GM04504 (cell line): ENCODE measurements at regions not wholly inside any gene's neighbourhood (a gene's known extent, or its start where the extent isn't known, plus 50 kb on each side); places are given as distances from the start of the nearest gene placed in this dataset.
"Not testable (repeated sequence)": the region's sequence is repeated elsewhere in the genome, so short reads cannot be mapped to it uniquely, and the experiment has no call there.

Source experiments
- DNase-seq: peaks from one replicate; pipeline ENCODE4 v3.0.0-alpha.2; 2012; ENCODE audit warnings: low read depth

- DNase-seq = no peak
Observed at GRCh38 chr18:47728921-47729320, 201.5 kb downstream of the SMAD2 start.

GRCh38 chr18:47727409-47727808 is 203.1 kb downstream of the SMAD2 start:
- no peak for DNase-seq

GRCh38 chr18:47726550-47726949 is 203.9 kb downstream of the SMAD2 start:
- DNase-seq = no peak

GRCh38 chr18:47725656-47726055 is 204.8 kb downstream of the SMAD2 start:
- DNase-seq = no peak

GRCh38 chr18:47724186-47724975 is 206.1 kb downstream of the SMAD2 start:
- DNase-seq = no peak

GRCh38 chr18:47721876-47722275 is 208.6 kb downstream of the SMAD2 start:
- DNase-seq = no peak

- no peak for DNase-seq
Observed at GRCh38 chr18:47720741-47721140, 209.7 kb downstream of the SMAD2 start.

GRCh38 chr18:47719096-47719780 is 211.2 kb downstream of the SMAD2 start:
- DNase-seq = no peak

- DNase-seq = no peak
Observed at GRCh38 chr18:47718646-47719045, 211.8 kb downstream of the SMAD2 start.

GRCh38 chr18:47717257-47717656 is 213.2 kb downstream of the SMAD2 start:
- no peak for DNase-seq

GRCh38 chr18:47716632-47717185 is 213.8 kb downstream of the SMAD2 start:
- DNase-seq = no peak

- DNase-seq = no peak
Observed at GRCh38 chr18:47710451-47710850, 220.0 kb downstream of the SMAD2 start.

GRCh38 chr18:47709556-47709955 is 220.9 kb downstream of the SMAD2 start:
- no peak for DNase-seq

GRCh38 chr18:47708206-47708605 is 222.3 kb downstream of the SMAD2 start:
- DNase-seq = no peak

- no peak for DNase-seq
Observed at GRCh38 chr18:47701134-47701533, 229.3 kb downstream of the SMAD2 start.

GRCh38 chr18:47696870-47697269 is 233.6 kb downstream of the SMAD2 start:
- DNase-seq = no peak

- no peak for DNase-seq
Observed at GRCh38 chr18:47691611-47692010, 238.8 kb downstream of the SMAD2 start.

- DNase-seq = not testable (repeated sequence)
Observed at GRCh38 chr18:47690778-47691177, 239.7 kb downstream of the SMAD2 start.

- no peak for DNase-seq
Observed at GRCh38 chr18:47689371-47689770, 241.1 kb downstream of the SMAD2 start.

- no peak for DNase-seq
Observed at GRCh38 chr18:47686806-47687205, 243.7 kb downstream of the SMAD2 start.

- no peak for DNase-seq
Observed at GRCh38 chr18:47683774-47684173, 246.7 kb downstream of the SMAD2 start.

GRCh38 chr18:47682876-47683275 is 247.6 kb downstream of the SMAD2 start:
- DNase-seq = no peak

GRCh38 chr18:47680488-47680887 is 250.0 kb downstream of the SMAD2 start:
- DNase-seq = no peak
